Central memory CD8-positive, alpha-beta T cell (primary cell): ENCODE measurements at regions not wholly inside any gene's neighbourhood (a gene's known extent, or its start where the extent isn't known, plus 50 kb on each side); places are given as distances from the start of the nearest gene placed in this dataset.

Experiments used
- ATAC-seq: fragments of 150-1000 bp; cut with Tn5 transposase; replicated peaks from 2 replicates; pipeline ENCODE4 v1.10.0; 2022; ENCODE audit warnings: mild to moderate bottlenecking, moderate FRiP score, moderate number of reproducible peaks; ENCODE audit not compliant: poor library complexity, severe bottlenecking; ENCODE audit errors: extremely low read depth
- DNase-seq, 2 donors: peaks; one replicate each; pipeline ENCODE4 v3.0.0; 2021; ENCODE audit warnings: low spot score in 2 of 2
- H3K27ac Mint-ChIP-seq: one replicate; pipeline ENCODE4 v1.8.0; 2022; ENCODE audit warnings: low read depth, mild to moderate bottlenecking, moderate library complexity, mixed read lengths
- H3K27me3 Mint-ChIP-seq: one replicate; pipeline ENCODE4 v1.8.0; 2022; ENCODE audit warnings: mixed read lengths
- H3K36me3 Mint-ChIP-seq: one replicate; pipeline ENCODE4 v1.8.0; 2022; ENCODE audit warnings: mild to moderate bottlenecking, moderate library complexity, mixed read lengths; ENCODE audit not compliant: insufficient read depth
- H3K4me1 Mint-ChIP-seq: one replicate; pipeline ENCODE4 v1.8.0; 2022; ENCODE audit warnings: mixed read lengths
- H3K4me3 Mint-ChIP-seq: one replicate; pipeline ENCODE4 v1.8.0; 2022; ENCODE audit warnings: mild to moderate bottlenecking, moderate library complexity, mixed read lengths
- H3K9me3 Mint-ChIP-seq: one replicate; pipeline ENCODE4 v1.8.0; 2022; ENCODE audit warnings: mixed read lengths

GRCh38 chr4:123244137-123244536 lies 152.5 kb upstream of the SPRY1 start:
- Mint-ChIP-seq H3K27ac (peak overlapping the region; percentile 11), H3K9me3 (peaks cover 15% of the 10 kb centered on the region), H3K36me3 (no peaks in the 10 kb centered on the region), H3K27me3 (no peaks in the 10 kb centered on the region), H3K4me3 (no peak overlapping the region), H3K4me1 (no peaks in the 10 kb centered on the region)
- DNase-seq (no peak), ATAC-seq (no peak)

GRCh38 chr4:123246085-123246484 lies 150.5 kb upstream of the SPRY1 start:
- Mint-ChIP-seq H3K9me3 (peaks cover 5% of the 10 kb centered on the region), H3K27me3 (no peaks in the 10 kb centered on the region), H3K4me3 (no peak overlapping the region)

GRCh38 chr4:123248085-123248659 lies 148.4 kb upstream of the SPRY1 start:
- DNase-seq = no peak
- Mint-ChIP-seq H3K4me3 (no peak overlapping the region), H3K4me1 (no peaks in the 10 kb centered on the region)

More at GRCh38 chr4:123246085-123246484, 150.5 kb upstream of the SPRY1 start:
- H3K36me3 Mint-ChIP-seq = no peaks in the 10 kb centered on the region
- no peak overlapping the region for H3K27ac Mint-ChIP-seq
- no peaks in the 10 kb centered on the region for H3K4me1 Mint-ChIP-seq
- DNase-seq (no peak), ATAC-seq (no peak)

GRCh38 chr4:123249821-123250220 lies 146.8 kb upstream of the SPRY1 start:
- no peaks in the 10 kb centered on the region for H3K36me3 Mint-ChIP-seq
- no peaks in the 10 kb centered on the region for H3K4me1 Mint-ChIP-seq
- H3K9me3 Mint-ChIP-seq = no peaks in the 10 kb centered on the region
- H3K4me3 Mint-ChIP-seq = no peak overlapping the region
- no peak overlapping the region for H3K27ac Mint-ChIP-seq
- H3K27me3 Mint-ChIP-seq = no peaks in the 10 kb centered on the region
- DNase-seq (no peak), ATAC-seq (no peak)

More at GRCh38 chr4:123248085-123248659, 148.4 kb upstream of the SPRY1 start:
- no peak for ATAC-seq
- no peak overlapping the region for H3K27ac Mint-ChIP-seq
- no peaks in the 10 kb centered on the region for H3K9me3 Mint-ChIP-seq
- H3K27me3 Mint-ChIP-seq = no peaks in the 10 kb centered on the region
- H3K36me3 Mint-ChIP-seq = no peaks in the 10 kb centered on the region

- no peak for DNase-seq
- Mint-ChIP-seq H3K27ac (no peak overlapping the region), H3K36me3 (peaks cover 2% of the 10 kb centered on the region), H3K9me3 (no peaks in the 10 kb centered on the region), H3K4me1 (no peaks in the 10 kb centered on the region), H3K27me3 (no peaks in the 10 kb centered on the region), H3K4me3 (no peak overlapping the region)
- no peak for ATAC-seq
Measured at GRCh38 chr4:123250843-123251242, 145.8 kb upstream of the SPRY1 start.

GRCh38 chr4:123255971-123256370 lies 140.6 kb upstream of the SPRY1 start:
- ATAC-seq (no peak), DNase-seq (no peak)
- H3K4me1 Mint-ChIP-seq = peaks cover 6% of the 10 kb centered on the region
- no peak overlapping the region for H3K4me3 Mint-ChIP-seq
- no peak overlapping the region for H3K27ac Mint-ChIP-seq
- peaks cover 9% of the 10 kb centered on the region for H3K36me3 Mint-ChIP-seq
- H3K27me3 Mint-ChIP-seq = no peaks in the 10 kb centered on the region
- no peaks in the 10 kb centered on the region for H3K9me3 Mint-ChIP-seq

- no peak for ATAC-seq
- no peak overlapping the region for H3K27ac Mint-ChIP-seq
- H3K4me1 Mint-ChIP-seq = peaks cover 6% of the 10 kb centered on the region
Measured at GRCh38 chr4:123256901-123257300, 139.7 kb upstream of the SPRY1 start.

GRCh38 chr4:123257591-123257990 lies 139.0 kb upstream of the SPRY1 start:
- H3K27me3 Mint-ChIP-seq = no peaks in the 10 kb centered on the region
- H3K9me3 Mint-ChIP-seq = no peaks in the 10 kb centered on the region
- peaks cover 9% of the 10 kb centered on the region for H3K36me3 Mint-ChIP-seq
- ATAC-seq (no peak), DNase-seq (no peak)
- H3K4me3 Mint-ChIP-seq = no peak overlapping the region
- H3K27ac Mint-ChIP-seq = peak overlapping the region; percentile 47
- H3K4me1 Mint-ChIP-seq = peaks cover 6% of the 10 kb centered on the region

More at GRCh38 chr4:123256901-123257300, 139.7 kb upstream of the SPRY1 start:
- no peak for DNase-seq
- Mint-ChIP-seq H3K36me3 (peaks cover 9% of the 10 kb centered on the region), H3K4me3 (no peak overlapping the region), H3K9me3 (no peaks in the 10 kb centered on the region), H3K27me3 (no peaks in the 10 kb centered on the region)

- no peaks in the 10 kb centered on the region for H3K9me3 Mint-ChIP-seq
- DNase-seq (no peak), ATAC-seq (no peak)
- peaks cover 6% of the 10 kb centered on the region for H3K4me1 Mint-ChIP-seq
- no peak overlapping the region for H3K4me3 Mint-ChIP-seq
- no peak overlapping the region for H3K27ac Mint-ChIP-seq
- H3K27me3 Mint-ChIP-seq = no peaks in the 10 kb centered on the region
- H3K36me3 Mint-ChIP-seq = peaks cover 9% of the 10 kb centered on the region
Measured at GRCh38 chr4:123259676-123260646, 136.6 kb upstream of the SPRY1 start.

GRCh38 chr4:123260653-123261052 lies 135.9 kb upstream of the SPRY1 start:
- DNase-seq (no peak), ATAC-seq (no peak)
- H3K27me3 Mint-ChIP-seq = no peaks in the 10 kb centered on the region
- H3K4me1 Mint-ChIP-seq = peaks cover 6% of the 10 kb centered on the region
- no peak overlapping the region for H3K4me3 Mint-ChIP-seq
- no peak overlapping the region for H3K27ac Mint-ChIP-seq
- peaks cover 9% of the 10 kb centered on the region for H3K36me3 Mint-ChIP-seq
- no peaks in the 10 kb centered on the region for H3K9me3 Mint-ChIP-seq

- H3K4me3 Mint-ChIP-seq = no peak overlapping the region
- H3K4me1 Mint-ChIP-seq = peaks cover 6% of the 10 kb centered on the region
- DNase-seq = no peak
- peaks cover 1% of the 10 kb centered on the region for H3K36me3 Mint-ChIP-seq
- no peak for ATAC-seq
- no peaks in the 10 kb centered on the region for H3K9me3 Mint-ChIP-seq
- H3K27me3 Mint-ChIP-seq = no peaks in the 10 kb centered on the region
- no peak overlapping the region for H3K27ac Mint-ChIP-seq
Measured at GRCh38 chr4:123262080-123262479, 134.5 kb upstream of the SPRY1 start.

- no peaks in the 10 kb centered on the region for H3K9me3 Mint-ChIP-seq
- H3K27me3 Mint-ChIP-seq = no peaks in the 10 kb centered on the region
- ATAC-seq (no peak), DNase-seq (no peak)
- H3K4me3 Mint-ChIP-seq = no peak overlapping the region
- H3K27ac Mint-ChIP-seq = no peak overlapping the region
- H3K4me1 Mint-ChIP-seq = no peaks in the 10 kb centered on the region
- peaks cover 3% of the 10 kb centered on the region for H3K36me3 Mint-ChIP-seq
Measured at GRCh38 chr4:123265443-123265842, 131.2 kb upstream of the SPRY1 start.

- no peak for ATAC-seq
- DNase-seq = no peak
- H3K36me3 Mint-ChIP-seq = peaks cover 3% of the 10 kb centered on the region
- no peaks in the 10 kb centered on the region for H3K4me1 Mint-ChIP-seq
- no peak overlapping the region for H3K4me3 Mint-ChIP-seq
- no peaks in the 10 kb centered on the region for H3K9me3 Mint-ChIP-seq
- no peaks in the 10 kb centered on the region for H3K27me3 Mint-ChIP-seq
- H3K27ac Mint-ChIP-seq = no peak overlapping the region
Measured at GRCh38 chr4:123266221-123266620, 130.4 kb upstream of the SPRY1 start.
